Fibroblast of skin of abdomen (primary cell): ENCODE measurements at regions not wholly inside any gene's neighbourhood (a gene's known extent, or its start where the extent isn't known, plus 50 kb on each side); places are given as distances from the start of the nearest gene placed in this dataset.
"Not testable (repeated sequence)": the region's sequence is repeated elsewhere in the genome, so short reads cannot be mapped to it uniquely, and the experiment has no call there.

Experiments
- DNase-seq: peaks from one replicate; pipeline ENCODE4 v3.0.0-alpha.2; 2013

DNA sequence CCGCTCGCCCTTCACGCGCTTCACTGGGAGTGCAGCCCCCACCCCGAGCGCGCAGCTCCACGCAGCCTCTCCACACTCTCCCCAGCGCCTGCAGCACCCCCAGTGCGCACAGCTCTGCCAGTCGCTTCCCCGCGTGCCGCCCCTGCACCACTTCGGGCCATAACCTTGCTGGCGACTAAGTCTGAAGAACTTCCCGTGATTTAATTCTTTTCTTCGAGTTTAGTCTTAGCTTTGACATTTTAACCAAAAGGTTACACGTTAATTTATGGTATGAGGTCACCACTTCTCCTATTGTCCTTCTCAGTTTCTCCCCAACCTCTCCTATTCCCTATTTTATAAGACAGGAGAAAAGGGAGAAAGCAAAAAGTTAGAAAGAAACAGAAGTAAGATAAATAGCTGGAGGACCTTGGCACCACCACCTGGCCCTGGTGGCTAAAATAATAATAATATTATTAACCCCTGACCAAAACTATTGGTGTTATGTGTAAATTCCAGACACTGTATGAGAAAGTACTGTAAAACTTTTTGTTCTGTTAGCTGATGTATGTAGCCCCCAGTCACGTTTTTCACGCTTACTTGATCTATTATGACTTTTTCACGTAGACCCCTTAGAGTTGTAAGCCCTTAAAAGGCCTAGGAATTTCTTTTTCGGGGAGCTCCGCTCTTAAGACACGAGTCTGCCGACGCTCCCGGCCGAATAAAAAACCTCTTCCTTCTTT is 129.2 kb downstream of the KBTBD2 start:
- not testable (repeated sequence) for DNase-seq

DNA sequence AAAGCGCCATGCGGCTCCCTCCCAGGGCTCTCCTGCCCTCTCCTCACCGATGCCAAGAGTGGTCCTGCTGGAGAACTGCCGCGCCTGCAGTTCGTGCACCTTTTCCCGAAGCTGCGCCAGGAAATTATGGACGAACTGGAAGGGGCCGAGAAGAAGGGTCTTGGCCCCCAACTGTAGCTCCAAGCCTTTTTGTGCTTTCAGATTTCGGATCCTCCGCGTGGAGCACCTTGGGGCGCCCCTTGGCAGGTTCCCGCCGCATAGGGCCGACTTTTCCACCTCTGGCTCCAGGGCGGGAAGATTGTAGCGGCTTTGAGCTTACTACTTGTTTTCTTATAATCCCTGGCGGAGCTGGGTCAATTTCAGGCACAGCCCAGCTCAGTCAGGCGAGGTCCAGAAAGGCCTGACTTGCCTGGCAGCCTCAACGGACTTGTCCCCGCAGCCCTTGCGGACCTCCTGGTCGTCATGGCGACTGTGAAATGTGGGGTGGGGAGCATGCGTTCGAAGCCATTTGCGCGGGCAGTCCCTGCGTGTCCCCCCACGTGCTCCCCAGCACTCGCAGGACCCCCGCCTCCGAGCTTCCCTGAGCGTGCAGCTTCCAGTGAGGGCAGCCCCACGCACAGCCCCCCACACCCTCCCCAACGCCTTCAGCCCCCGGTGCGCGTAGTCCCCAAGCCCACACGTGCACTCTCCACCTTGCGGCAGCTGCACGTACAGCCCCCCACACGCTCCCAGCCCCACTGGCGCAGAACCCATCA is 129.9 kb downstream of the KBTBD2 start:
- no peak for DNase-seq

DNA sequence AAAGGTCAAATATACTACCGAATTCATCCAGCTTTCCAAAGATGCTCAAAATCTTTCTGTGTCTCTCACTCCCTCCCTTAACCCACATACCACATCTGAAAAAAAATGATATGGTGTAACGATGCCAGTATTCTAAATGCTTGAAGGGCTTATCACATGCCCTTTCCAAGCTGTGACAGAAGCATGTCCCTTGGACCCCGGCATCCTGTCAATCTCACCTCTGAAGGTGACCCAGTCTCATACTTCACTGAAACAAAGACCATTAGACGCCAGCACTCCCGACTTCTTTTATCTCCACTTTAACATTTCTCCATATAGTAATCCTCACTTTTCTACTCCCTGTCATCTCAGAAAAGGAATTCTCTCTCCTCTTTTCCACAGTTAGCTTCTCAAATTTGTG is 130.8 kb downstream of the KBTBD2 start:
- DNase-seq: not testable (repeated sequence)

DNA sequence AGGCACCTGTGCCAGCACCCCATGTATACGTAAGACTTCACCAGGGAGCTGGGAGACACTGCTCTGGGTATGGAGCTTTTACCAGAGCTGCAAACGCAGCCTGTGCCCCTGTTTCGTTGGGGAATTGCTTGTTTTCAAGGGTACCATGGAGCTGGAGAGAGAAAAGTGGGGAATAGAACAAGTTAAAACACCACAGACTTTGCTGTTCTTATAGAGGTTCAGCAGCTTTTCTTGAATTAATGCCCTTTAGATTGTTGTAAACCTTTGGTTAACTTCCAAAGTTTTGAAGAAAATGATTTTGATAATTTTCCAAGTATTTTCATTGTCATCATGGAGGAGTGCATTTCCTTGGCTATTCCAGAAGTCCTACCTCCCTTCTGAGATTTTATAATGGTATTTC is 131.7 kb downstream of the KBTBD2 start:
- DNase-seq: not testable (repeated sequence)

DNA sequence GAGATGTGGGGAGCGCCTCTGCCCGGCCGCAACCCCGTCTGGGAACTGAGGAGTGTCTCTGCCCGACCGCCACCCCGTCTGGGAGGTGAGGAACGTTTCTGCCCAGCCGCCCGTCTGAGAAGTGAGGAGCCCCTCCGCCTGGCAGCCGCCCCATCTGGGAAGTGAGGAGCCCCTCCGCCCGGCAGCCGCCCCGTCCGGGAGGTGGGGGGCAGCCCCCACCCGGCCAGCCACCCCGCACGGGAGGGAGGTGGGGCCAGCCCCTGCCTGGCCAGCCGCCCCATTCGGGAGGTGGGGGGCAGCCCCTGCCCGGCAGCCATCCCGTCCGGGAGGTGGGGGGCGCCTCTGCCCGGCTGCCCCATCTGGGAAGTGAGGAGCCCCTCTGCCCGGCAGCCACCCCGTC is 137.7 kb downstream of the KBTBD2 start:
- not testable (repeated sequence) for DNase-seq

DNA sequence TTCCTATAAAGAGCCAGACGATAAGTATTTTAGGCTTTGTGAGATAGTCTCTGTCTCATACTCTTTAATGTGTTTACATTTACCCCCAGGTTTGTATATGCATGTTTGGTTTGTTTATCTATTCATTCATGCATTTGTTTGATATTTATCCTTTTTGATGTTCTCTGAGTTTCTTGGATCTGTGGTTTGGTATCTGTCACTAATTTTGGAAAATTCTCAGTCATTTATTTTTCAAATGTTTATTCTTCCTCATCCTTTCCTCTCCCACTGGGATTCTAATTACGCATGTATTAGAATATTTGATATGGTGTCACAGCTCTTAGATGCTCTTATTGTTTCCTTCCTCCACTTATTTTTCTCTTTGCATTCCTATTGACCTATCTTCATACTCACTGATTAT is 143.2 kb downstream of the KBTBD2 start:
- not testable (repeated sequence) for DNase-seq

DNA sequence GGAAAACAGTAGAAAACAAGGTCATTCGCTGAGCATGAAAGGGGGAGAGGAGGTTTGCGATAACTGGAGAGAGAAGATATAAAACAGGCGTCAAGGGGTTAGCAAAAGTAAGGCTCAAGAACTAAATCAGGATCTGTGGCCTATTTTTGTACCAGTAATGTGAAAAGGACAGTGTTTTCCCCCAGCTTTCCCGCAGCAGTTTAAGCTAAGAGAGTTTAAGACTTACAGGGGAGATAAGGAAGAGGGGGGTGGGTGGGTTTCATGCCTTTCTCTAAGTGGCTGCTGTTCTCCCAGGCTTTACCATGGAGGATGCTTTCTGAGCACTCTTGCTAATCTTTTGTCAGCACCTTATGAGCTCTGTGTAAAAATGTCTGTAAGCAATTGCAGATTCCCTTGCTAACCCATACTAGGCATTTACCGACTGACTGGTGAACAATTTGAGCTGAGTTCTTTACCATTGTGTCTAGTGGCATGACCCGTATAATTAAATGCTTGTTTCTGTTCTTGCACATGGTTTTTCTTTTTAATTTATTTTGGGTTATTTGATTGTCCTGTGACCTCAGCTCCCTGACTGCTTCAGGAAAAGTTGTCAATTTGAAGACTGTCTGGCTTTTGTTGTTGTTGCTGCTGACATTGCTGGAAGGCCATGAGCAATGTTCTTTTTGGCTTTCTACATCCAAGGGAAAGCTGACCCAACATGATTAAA is 144.0 kb downstream of the KBTBD2 start:
- not testable (repeated sequence) for DNase-seq

DNA sequence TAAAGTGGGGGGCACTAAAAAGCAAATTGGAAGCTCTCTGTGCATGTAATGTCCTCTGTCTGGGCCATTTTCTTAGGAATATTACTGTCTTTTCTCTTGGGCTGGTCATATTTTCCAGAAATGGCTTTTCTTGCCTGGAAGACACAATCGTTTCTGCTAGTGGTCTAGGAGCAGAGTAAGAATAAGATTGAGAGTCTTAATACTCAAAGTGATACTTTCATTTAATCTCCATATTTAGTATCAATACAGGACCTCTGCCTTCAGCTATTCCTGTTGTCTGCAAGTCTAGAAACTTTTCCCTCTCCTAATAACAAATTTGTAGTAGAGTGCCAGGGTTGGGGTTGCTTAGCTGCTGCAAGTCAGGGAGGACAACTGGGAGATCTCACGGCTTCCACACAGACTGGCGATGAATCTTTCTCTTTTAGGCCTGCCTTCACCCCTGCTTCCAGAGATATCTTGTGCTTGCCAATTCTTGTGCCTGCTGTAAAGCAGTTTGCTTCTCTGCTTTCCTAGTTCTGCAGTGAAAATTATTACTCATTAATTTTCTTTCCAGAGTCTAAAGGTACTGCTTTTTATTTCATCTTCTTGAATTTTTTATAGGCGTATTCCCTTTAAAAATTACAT is 149.6 kb downstream of the KBTBD2 start:
- DNase-seq: not testable (repeated sequence)

DNA sequence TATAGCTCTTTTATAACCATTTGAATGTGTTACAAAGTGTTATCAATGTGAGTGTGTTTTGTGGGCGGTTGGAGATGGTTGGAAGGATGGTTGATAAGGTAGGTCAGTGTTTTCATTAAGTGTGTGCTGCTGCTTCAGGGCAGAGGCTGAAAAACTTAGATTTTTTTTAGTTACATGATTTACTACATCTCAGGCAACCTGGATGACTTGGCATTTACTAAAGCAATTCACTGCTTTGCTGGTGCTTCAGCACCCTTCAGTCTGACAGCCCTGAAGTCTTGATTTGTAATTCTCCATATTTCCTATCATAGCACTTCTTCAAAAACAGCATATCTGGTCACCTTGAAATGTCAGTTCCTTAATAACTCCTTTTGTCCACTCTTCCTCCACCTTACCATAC is 151.8 kb downstream of the KBTBD2 start:
- DNase-seq: not testable (repeated sequence)

DNA sequence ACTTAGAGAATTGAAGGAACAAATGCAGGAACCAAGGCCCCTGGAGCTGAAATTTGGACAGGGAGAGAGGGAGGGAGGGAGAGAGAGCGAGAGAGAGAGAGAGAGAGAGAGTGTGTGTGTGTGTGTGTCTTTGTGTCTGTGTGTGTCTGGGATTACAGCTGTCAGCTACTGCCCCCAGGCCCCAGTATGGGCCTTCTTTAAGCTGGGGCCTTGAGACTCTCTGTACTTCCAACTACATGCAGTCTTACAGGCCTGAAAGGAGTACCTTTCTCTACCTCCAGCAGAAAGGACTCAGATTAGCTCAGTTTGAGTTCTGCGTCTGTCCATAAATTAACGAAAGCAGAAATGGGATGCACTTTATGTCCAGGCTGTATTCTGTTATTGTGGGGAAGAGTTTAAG is 153.2 kb downstream of the KBTBD2 start:
- not testable (repeated sequence) for DNase-seq

DNA sequence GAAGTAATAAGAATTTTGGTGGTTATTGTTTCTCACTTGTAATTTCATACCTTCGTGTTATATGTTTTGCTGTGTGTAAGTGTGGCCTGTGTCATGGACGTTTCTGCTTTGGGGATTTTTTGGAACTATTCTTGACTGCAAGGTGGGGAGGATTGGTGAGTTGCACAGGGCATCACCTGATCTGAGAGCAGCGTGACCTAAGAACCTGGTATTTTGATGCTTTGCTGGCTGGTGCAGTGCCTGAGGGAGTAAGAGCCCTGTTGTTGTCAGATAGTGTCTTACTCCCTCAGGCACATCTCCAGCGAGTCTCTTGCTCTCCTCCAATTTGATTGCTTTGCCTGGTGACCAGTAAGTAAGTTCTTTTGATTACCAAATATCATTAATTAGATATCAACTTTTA is 158.8 kb downstream of the KBTBD2 start:
- DNase-seq: not testable (repeated sequence)

DNA sequence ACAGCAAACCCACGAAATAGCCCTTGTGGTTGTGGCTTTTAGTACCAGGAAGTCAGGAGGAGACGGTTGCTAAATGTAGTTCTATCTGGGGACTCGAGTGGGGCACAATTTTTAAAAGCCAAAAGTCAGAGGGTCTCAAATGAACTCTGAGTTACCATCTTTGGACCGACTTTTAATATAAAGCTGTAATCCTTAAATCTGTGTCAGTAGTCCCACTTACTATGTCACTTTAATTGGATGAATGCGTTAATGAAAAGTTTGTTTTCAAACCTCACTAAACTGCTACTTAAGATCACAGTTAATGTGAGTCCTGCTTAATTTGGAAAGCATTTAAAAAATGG is 162.3 kb downstream of the KBTBD2 start:
- DNase-seq: not testable (repeated sequence)

DNA sequence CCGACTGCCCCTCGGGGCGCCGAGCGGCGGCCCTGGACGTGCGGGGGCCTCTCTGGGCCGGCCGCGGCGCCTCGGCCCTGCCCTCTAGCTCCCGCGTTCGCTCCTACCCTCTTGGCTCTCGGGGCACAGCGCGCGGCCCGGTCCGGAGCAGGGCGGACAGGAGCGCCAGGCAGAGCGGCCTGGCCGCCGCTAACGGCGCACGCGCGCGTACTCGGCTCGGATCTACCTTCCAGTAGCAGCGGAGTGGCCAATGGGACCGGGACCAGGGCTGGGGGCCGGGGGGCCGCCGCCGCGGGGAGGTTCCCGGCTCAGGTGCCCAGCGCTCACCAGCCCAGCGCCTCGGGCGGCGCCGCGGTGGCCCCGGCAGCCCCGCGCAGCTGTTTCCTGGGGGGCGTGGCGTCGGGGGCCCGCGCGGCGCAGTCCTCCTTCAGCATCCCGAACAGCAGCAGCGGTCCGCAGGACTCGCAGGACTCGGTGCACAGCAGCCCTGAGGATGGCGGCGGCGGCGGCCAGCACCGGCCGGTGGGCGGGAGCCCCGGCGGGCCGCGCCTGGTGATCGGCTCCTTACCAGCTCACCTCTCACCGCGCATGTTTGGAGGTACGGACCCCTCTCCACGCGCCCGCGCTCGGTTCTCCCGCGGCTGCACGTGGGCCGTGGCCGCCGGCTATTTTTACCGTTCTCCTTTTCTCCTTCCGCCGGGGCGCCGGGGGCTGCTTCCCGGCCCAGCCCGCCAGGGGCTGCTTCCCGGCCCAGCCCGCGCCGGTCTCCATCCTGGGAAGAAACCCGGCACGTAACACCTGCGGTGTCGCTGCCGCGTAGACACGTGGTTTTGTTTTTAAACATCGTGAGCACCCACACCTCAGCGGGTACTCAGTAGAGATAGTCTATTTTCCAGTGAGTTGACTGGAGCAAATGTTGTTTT is 162.9 kb downstream of the KBTBD2 start:
- DNase-seq: peak; percentile 59

DNA sequence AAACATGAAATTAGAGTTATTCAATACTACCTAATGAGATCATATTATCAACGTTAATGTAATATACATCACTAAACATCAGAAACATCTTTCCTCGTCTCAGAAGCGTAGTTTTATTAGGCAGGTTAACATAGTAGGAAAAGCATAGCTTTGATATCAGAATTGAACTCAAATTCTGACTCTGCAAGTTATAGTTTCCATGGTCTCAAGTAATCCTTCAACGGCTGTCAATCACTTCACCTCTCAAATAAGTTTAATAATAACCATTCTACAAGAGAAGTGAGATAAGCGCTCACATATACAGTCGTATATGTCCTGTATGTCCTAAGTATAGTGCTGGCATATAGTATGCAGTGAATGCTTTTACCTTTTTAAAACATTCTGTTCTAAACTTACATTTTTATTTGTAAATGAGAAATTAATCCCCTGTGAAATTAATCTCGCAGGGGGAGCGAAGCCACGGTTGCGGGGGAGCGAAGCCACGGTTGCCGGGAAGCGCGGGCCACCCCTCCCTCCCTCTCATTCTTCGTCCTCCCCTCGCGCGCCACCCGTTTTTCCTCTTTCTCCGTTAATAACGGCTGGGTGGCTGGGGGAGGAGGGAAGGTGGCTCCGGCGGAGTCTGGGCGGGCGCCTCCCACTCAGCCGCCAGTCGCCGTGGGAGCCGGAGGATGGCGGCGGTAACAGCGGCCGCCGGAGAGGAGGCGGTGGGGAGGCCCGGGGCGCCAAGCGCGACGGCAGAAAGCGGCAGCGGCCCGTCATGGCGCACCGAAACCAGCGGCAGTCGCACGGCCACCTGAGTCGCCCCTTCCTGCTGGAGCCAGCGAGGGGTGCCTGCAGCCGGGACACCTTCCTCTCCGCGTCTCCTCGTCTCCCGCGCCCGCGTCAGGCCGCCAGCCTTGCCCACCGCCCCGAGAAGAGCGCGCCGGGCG is 163.8 kb downstream of the KBTBD2 start:
- DNase-seq: peak; percentile 42

DNA sequence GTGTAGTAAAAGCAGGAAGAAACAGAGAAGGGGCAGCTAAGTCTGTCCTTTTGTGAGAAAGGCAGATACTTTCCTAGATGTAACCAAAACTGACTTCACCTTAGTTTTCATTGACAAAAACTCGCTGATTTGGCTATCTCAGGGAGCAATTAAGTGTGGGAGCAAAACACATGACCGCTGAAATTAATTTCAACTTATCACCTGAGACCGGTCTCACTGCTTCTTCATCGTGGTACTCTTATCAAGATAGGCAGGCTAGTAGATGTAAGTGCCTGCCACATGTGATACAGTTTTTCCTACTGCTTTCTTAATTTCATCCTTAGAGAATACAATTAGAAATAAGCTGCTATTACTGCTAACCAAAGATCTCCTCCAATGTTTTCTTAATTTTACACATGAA is 168.7 kb downstream of the KBTBD2 start:
- not testable (repeated sequence) for DNase-seq

DNA sequence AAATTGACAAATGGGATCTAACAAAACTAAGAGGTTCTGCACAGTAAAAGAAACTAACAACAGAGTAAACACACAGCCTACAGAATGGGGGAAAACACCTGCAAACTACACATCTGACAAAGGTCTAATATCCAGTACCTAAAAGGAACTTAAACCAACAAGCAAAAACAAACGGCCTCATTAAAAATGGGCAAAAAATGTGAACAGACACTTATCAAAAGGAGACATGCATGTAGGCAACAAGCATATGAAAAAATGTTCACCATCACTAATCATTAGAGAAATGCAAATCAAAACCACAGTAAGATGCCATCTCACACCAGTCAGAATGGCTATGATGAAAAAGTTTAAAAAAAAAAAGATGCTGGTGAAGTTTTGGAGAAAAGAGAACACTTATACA is 197.4 kb downstream of the KBTBD2 start:
- DNase-seq: no peak

DNA sequence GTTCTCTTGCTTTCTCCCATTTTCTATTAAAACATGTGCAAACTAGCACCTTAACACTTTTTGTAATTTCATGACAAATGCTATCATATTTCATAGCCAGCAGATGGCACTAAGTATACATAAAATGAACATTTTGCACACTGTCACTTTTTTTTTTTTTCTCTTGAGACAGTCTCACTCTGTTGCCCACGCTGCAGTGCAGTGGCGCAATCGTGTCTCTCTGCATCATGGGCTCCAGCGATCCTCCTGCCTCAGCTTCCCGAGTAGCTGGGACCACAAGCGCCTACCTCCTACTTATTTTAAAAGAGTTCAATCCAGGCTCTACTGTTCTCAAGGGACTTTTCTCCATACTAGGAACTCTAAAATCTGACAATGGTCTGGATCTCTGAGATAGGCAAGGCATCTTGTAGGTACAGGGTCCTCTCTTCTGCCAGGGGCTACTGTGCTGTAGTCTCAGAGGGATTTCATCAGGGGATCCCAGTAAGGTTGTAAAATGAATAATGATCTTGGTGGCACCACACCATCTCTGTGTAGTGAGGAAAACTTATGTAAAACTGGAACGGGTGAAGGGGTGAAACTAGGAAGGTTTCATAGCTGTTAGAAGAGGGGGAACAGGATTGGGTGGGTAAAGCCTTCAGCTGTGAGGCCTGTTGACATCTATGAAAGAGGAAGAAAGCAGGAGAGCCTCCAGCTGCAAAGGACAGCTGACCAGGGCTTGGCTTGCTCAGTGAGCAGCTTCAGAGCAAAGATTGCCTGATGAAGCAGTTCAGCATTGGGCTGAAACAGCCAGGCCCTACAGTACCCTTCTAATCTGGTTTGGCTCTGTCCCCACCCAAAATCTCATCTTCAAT is 196.9 kb downstream of the AVL9 start:
- DNase-seq: peak; percentile 42

DNA sequence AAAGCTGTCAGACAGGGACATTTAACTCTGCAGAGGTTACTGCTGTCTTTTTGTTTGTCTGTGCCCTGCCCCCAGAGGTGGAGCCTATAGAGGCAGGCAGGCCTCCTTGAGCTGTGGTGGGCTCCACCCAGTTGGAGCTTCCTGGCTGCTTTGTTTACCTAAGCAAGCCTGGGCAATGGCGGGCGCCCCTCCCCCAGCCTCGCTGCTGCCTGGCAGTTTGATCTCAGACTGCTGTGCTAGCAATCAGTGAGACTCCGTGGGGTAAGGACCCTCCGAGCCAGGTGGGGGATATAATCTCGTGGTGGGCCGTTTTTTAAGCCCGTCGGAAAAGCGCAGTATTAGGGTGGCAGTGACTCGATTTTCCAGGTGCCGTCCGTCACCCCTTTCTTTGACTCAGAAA is 192.8 kb downstream of the AVL9 start:
- DNase-seq: not testable (repeated sequence)

DNA sequence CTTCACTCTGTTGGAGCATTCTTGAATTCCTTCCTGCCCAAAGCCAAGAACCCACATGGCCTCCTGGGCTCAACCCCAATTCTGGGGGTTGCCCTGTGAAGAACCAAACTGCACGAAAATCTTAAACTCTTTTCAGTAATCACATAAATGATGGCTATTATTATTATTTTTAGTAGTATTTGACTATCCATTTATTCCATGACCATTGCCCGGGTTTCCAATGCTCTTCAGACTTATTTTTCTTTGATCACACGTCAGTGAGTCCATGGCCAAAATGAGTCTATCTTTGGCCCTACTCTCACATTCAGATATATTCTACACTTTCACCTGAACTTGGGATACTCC is 185.9 kb downstream of the AVL9 start:
- no peak for DNase-seq
